Suprapubic skin (tissue), 3 donors: ENCODE measurements at regions not wholly inside any gene's neighbourhood (a gene's known extent, or its start where the extent isn't known, plus 50 kb on each side); places are given as distances from the start of the nearest gene placed in this dataset.

Experiments used
- POLR2AphosphoS5 ChIP-seq, 3 donors: sonication (generic); formaldehyde crosslinking; IDR thresholded peaks; one replicate each; pipeline ENCODE4 v1.6.1; 2017; ENCODE audit warnings: antibody characterized with exemption in 3 of 3
- TF ChIP-seq, protein P1 (sequence below), 2 donors: fragments of 200-600 bp in 1 of 2; fragments of 450-650 bp in 1 of 2; sonication (generic) in 1 of 2; IDR thresholded peaks; one replicate each; pipeline ENCODE4 v1.5.1; 2016 to 2019; ENCODE audit warnings: antibody characterized with exemption in 2 of 2, mild to moderate bottlenecking in 1 of 2, moderate library complexity in 1 of 2

DNA sequence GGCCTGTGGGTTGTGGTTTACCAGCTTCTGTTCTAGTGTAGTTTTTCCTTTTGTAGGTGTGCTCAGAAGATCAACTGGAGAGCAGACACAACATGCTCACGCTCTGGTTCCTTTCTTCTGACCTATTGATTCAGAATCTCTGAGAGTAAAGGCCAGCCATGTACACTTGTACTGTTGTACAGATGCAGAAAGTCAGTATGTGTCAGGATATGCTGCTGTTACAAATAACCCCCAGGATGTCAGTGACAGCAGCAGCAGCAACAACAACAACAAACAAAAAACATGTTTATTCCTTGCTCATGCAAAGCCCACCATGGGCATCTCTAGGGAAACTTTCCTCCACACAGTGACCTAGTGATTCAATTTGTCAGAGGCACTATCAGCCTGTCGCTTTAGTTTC lies 154.8 kb upstream of the RBFOX1 start:
- TF ChIP-seq, protein P1, sequence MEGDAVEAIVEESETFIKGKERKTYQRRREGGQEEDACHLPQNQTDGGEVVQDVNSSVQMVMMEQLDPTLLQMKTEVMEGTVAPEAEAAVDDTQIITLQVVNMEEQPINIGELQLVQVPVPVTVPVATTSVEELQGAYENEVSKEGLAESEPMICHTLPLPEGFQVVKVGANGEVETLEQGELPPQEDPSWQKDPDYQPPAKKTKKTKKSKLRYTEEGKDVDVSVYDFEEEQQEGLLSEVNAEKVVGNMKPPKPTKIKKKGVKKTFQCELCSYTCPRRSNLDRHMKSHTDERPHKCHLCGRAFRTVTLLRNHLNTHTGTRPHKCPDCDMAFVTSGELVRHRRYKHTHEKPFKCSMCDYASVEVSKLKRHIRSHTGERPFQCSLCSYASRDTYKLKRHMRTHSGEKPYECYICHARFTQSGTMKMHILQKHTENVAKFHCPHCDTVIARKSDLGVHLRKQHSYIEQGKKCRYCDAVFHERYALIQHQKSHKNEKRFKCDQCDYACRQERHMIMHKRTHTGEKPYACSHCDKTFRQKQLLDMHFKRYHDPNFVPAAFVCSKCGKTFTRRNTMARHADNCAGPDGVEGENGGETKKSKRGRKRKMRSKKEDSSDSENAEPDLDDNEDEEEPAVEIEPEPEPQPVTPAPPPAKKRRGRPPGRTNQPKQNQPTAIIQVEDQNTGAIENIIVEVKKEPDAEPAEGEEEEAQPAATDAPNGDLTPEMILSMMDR (IDR thresholded peaks at IDR 0.05), result no peak
- TF ChIP-seq POLR2AphosphoS5 (IDR thresholded peaks at IDR 0.05), result no peak
